Gastrocnemius medialis (tissue), 4 donors: ENCODE measurements at regions not wholly inside any gene's neighbourhood (a gene's known extent, or its start where the extent isn't known, plus 50 kb on each side); places are given as distances from the start of the nearest gene placed in this dataset.

Experiments
- ATAC-seq, 2 donors: fragments of 150-250 bp; one replicate each; pipeline ENCODE4 v1.9.1; 2016
- DNase-seq, 2 donors: peaks; one replicate each; pipeline ENCODE4 v3.0.0-alpha.2; 2019
- H3K27ac ChIP-seq, 4 donors: fragments of 200-600 bp; sonication (generic); 1 replicate in 1 of 4; 2 replicates in 3 of 4; pipeline ENCODE4 v1.5.1; 2016 to 2018; ENCODE audit warnings: mild to moderate bottlenecking in 2 of 4, moderate library complexity in 1 of 4
- H3K27me3 ChIP-seq, 3 donors: fragments of 200-600 bp; sonication (generic) in 2 of 3; 1 replicate in 1 of 3; 2 replicates in 2 of 3; pipeline versions ENCODE4 v1.5.1 to v1.6.0; 2016 to 2019; ENCODE audit warnings: mild to moderate bottlenecking in 1 of 3, moderate library complexity in 1 of 3
- H3K36me3 ChIP-seq, 2 donors: fragments of 200-600 bp; sonication (generic) in 1 of 2; one replicate each; pipeline ENCODE4 v1.5.1; 2017 to 2018
- H3K4me1 ChIP-seq, 2 donors: fragments of 200-600 bp; sonication (generic) in 1 of 2; one replicate each; pipeline ENCODE4 v1.5.1; 2016 to 2017; ENCODE audit warnings: mild to moderate bottlenecking in 2 of 2
- H3K4me3 ChIP-seq, 4 donors: fragments of 200-600 bp; sonication (generic) in 3 of 4; 1 replicate in 1 of 4; 2 replicates in 3 of 4; pipeline ENCODE4 v1.5.1; 2016 to 2019; ENCODE audit warnings: mild to moderate bottlenecking in 2 of 4
- H3K9me3 ChIP-seq, 3 donors: fragments of 200-600 bp; sonication (generic) in 2 of 3; 1 replicate in 1 of 3; 2 replicates in 2 of 3; pipeline ENCODE4 v1.5.1; 2016 to 2019
- CTCF ChIP-seq, 5 experiments: fragments of 450-650 bp in 3 of 5; fragments of 200-600 bp in 2 of 5; sonication (generic) in 2 of 5; IDR thresholded peaks in 4 of 5; conservative IDR thresholded peaks in 1 of 5; 1 replicate in 4 of 5; 2 replicates in 1 of 5; pipeline ENCODE4 v1.5.1; 2016 to 2019; ENCODE audit warnings: antibody characterized with exemption in 5 of 5, mild to moderate bottlenecking in 3 of 5, moderate library complexity in 3 of 5
- POLR2A ChIP-seq, 2 donors: fragments of 450-650 bp; IDR thresholded peaks; one replicate each; pipeline ENCODE4 v1.6.1; 2017; ENCODE audit warnings: antibody characterized with exemption in 2 of 2, mild to moderate bottlenecking in 2 of 2, moderate library complexity in 2 of 2
- in situ Hi-C, 4 donors: fragments of 200-750 bp; cut with MboI; loops; one replicate each; pipeline versions ENCODE4 v1.15.0 to v1.8.0; 2017; ENCODE audit warnings: low sequenced_read_pairs in 4 of 4
- intact Hi-C: fragments of 100-400 bp; cut with DNase I; formaldehyde crosslinking; loops from one replicate; pipeline ENCODE4 v1.15.1; 2023; ENCODE audit warnings: low total_unique reads

GRCh38 chr9:28318515-28318914 is 745.2 kb upstream of the C9orf72 start:
- no peaks in the 10 kb centered on the region for H3K27me3 ChIP-seq
- no peaks in the 10 kb centered on the region for H3K4me1 ChIP-seq
- H3K36me3 ChIP-seq = no peaks in the 10 kb centered on the region
- DNase-seq (no peak), ATAC-seq (no peak)
- in situ Hi-C loops (no loop called here), intact Hi-C loops (no loop called here)
- no peak overlapping the region for H3K27ac ChIP-seq
- TF ChIP-seq CTCF (IDR thresholded peaks at IDR 0.05 in 4 of 5, conservative IDR thresholded peaks at IDR 0.05 in 1 of 5) = no peak
- TF ChIP-seq POLR2A (IDR thresholded peaks at IDR 0.05) = no peak
- H3K9me3 ChIP-seq = no peaks in the 10 kb centered on the region
- no peak overlapping the region for H3K4me3 ChIP-seq

- Histone ChIP-seq H3K4me3 (no peak overlapping the region), H3K4me1 (no peaks in the 10 kb centered on the region), H3K9me3 (no peaks in the 10 kb centered on the region), H3K27ac (no peak overlapping the region), H3K27me3 (no peaks in the 10 kb centered on the region), H3K36me3 (no peaks in the 10 kb centered on the region)
- in situ Hi-C loops (no loop called here), intact Hi-C loops (no loop called here)
- ATAC-seq (no peak), DNase-seq (no peak)
- TF ChIP-seq POLR2A (IDR thresholded peaks at IDR 0.05) (no peak), CTCF (IDR thresholded peaks at IDR 0.05 in 4 of 5, conservative IDR thresholded peaks at IDR 0.05 in 1 of 5) (no peak)
Observed at GRCh38 chr9:28319981-28320380, 746.7 kb upstream of the C9orf72 start.

- TF ChIP-seq POLR2A (IDR thresholded peaks at IDR 0.05) (no peak), CTCF (IDR thresholded peaks at IDR 0.05 in 4 of 5, conservative IDR thresholded peaks at IDR 0.05 in 1 of 5) (no peak)
- intact Hi-C loops (no loop called here), in situ Hi-C loops (no loop called here)
- Histone ChIP-seq H3K4me1 (no peaks in the 10 kb centered on the region), H3K9me3 (no peaks in the 10 kb centered on the region), H3K4me3 (no peak overlapping the region), H3K36me3 (no peaks in the 10 kb centered on the region), H3K27me3 (no peaks in the 10 kb centered on the region), H3K27ac (no peak overlapping the region)
- DNase-seq (no peak), ATAC-seq (no peak)
Observed at GRCh38 chr9:28320616-28321015, 747.3 kb upstream of the C9orf72 start.

- Histone ChIP-seq H3K9me3 (no peaks in the 10 kb centered on the region), H3K27ac (no peak overlapping the region), H3K4me3 (no peak overlapping the region), H3K27me3 (no peaks in the 10 kb centered on the region), H3K4me1 (no peaks in the 10 kb centered on the region), H3K36me3 (no peaks in the 10 kb centered on the region)
- DNase-seq = no peak
- intact Hi-C loops = no loop called here
- TF ChIP-seq POLR2A (IDR thresholded peaks at IDR 0.05) (no peak), CTCF (IDR thresholded peaks at IDR 0.05 in 4 of 5, conservative IDR thresholded peaks at IDR 0.05 in 1 of 5) (no peak)
- in situ Hi-C loops = no loop called here
- no peak for ATAC-seq
Observed at GRCh38 chr9:28329323-28329722, 756.0 kb upstream of the C9orf72 start.

GRCh38 chr9:28332648-28333047 is 759.4 kb upstream of the C9orf72 start:
- TF ChIP-seq POLR2A (IDR thresholded peaks at IDR 0.05) = no peak
- no peak for TF ChIP-seq CTCF (IDR thresholded peaks at IDR 0.05 in 4 of 5, conservative IDR thresholded peaks at IDR 0.05 in 1 of 5)
- Histone ChIP-seq H3K36me3 (no peaks in the 10 kb centered on the region), H3K9me3 (no peaks in the 10 kb centered on the region), H3K4me3 (no peak overlapping the region), H3K4me1 (no peaks in the 10 kb centered on the region), H3K27me3 (no peaks in the 10 kb centered on the region), H3K27ac (no peak overlapping the region)
- in situ Hi-C loops = no loop called here
- no peak for DNase-seq
- ATAC-seq = no peak
- intact Hi-C loops = no loop called here
